Gastroesophageal sphincter (tissue), 2 donors: ENCODE measurements at regions not wholly inside any gene's neighbourhood (a gene's known extent, or its start where the extent isn't known, plus 50 kb on each side); places are given as distances from the start of the nearest gene placed in this dataset.

Source experiments
- EP300 ChIP-seq: sonication (generic); formaldehyde crosslinking; IDR thresholded peaks from one replicate; pipeline ENCODE4 v1.6.1; 2017; ENCODE audit warnings: antibody characterized with exemption, mild to moderate bottlenecking
- POLR2A ChIP-seq, 2 donors: fragments of 450-650 bp; IDR thresholded peaks; one replicate each; pipeline ENCODE4 v1.6.1; 2017; ENCODE audit warnings: antibody characterized with exemption in 2 of 2, mild to moderate bottlenecking in 2 of 2, moderate library complexity in 1 of 2
- POLR2AphosphoS5 ChIP-seq: sonication (generic); formaldehyde crosslinking; IDR thresholded peaks from one replicate; pipeline ENCODE4 v1.6.1; 2017; ENCODE audit warnings: antibody characterized with exemption

DNA sequence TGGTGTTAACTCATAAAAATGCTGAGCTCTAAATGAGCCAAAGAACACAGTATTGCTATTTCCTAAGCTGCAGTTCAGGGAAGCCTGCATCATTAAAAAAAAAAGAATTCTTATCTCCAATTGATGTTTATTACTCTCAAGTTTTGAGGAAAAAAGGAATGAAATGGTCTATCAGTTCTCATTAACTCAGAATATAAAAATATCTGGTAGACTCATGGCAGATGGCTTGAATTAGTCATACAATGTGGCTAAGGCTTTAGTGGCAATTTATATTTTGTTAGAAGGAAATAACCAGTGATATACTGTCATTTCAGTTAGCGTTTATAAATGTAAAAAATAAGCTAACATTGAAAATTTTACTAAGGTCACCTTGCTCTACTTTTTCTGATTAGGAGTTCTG, 1403.4 kb upstream of the C9orf72 start:
- TF ChIP-seq EP300: no peak
- no peak for TF ChIP-seq POLR2A (IDR thresholded peaks at IDR 0.05)
- TF ChIP-seq POLR2AphosphoS5: no peak
